ENCODE measurements at regions not wholly inside any gene's neighbourhood (a gene's known extent, or its start where the extent isn't known, plus 50 kb on each side); places are given as distances from the start of the nearest gene placed in this dataset.

DNA sequence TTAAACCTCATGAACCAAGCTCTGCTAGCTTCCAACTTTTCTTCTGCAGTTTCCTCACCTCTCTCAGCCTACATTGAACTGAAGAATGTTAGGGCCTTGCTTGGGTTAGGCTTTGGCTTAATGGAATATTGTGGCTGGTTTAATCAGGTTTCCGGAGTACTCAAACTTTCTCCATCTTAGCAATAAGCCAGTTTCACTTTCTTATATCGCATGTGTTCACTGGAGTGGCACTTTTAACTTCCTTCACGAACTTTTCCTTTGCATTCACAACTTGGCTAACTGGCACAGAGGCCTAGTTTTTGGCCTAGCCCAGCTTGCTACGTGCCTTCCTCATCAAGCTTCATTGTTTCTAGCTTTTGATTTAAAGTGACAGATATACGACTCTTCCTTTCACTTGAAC lies 81.0 kb upstream of the MAST4 start:
- WGBS, 2 experiments (ENCODE audit: insufficient coverage in 2 of 2) = 79 to 96% methylated on average over 2 to 3 of the region's 5 CpGs
- Histone ChIP-seq H3K4me1 (ENCODE audit: control insufficient read depth, insufficient read depth, low read length, poor library complexity, severe bottlenecking) (no peaks in the 10 kb centered on the region), H3K36me3 (ENCODE audit: control insufficient read depth, insufficient read depth, low read length) (no peaks in the 10 kb centered on the region), H3K4me3 (ENCODE audit: extremely low read depth, insufficient read depth, low read length, poor library complexity, severe bottlenecking) (no peak overlapping the region), H3K9me3 (ENCODE audit: control insufficient read depth, low read length) (no peaks in the 10 kb centered on the region), H3K27ac (ENCODE audit: low read depth, low read length, severe bottlenecking) (no peak overlapping the region)

DNA sequence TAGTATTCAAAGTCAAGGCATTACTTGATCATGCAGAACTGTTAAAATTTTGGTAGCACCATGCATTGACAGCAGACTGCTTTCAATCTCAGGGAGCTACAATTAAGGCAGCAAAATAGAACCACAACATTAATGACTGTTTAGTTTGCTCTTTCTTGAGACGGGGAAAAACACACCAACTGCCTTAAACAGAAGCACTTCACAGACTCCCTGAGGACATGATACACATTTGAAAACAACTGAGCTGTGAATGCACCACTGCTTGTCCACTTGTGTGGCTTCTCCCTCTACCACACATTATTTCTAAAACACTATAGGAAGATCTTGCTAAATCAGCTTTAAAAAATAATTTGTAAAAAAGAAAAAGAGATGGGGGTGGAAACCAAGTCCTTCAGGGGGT lies 79.6 kb upstream of the MAST4 start:
- WGBS, 2 experiments (ENCODE audit: insufficient coverage in 2 of 2) = 100% methylated on average over 1 of the region's 1 CpG; no CpG with 5 or more reads in 1 of the 2 experiments
- no peaks in the 10 kb centered on the region for H3K4me1 ChIP-seq (ENCODE audit: control insufficient read depth, insufficient read depth, low read length, poor library complexity, severe bottlenecking)
- no peak overlapping the region for H3K27ac ChIP-seq (ENCODE audit: low read depth, low read length, severe bottlenecking)
- H3K4me3 ChIP-seq (ENCODE audit: extremely low read depth, insufficient read depth, low read length, poor library complexity, severe bottlenecking) = no peak overlapping the region
- peaks cover 6% of the 10 kb centered on the region for H3K9me3 ChIP-seq (ENCODE audit: control insufficient read depth, low read length)
- no peaks in the 10 kb centered on the region for H3K36me3 ChIP-seq (ENCODE audit: control insufficient read depth, insufficient read depth, low read length)

DNA sequence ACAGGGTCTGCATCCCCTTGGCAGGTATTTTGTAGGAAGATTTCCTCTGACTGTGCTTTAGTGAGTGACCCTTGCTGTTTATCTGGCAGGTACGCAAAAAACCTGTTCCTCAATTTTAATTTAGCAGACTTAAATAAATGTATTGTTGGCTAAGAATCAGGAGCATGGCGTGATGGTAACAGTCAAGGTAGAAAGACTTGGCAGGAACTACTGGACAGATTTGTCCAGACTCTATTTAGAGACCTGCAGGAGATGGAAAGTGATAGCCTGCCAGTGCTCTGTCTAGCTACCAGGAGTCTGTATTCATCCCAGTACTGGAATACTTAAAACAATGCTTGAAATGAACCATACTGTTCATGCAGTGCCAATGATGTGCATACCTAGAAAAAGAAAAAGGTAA lies 78.8 kb upstream of the MAST4 start:
- WGBS, 2 experiments (ENCODE audit: insufficient coverage in 2 of 2) = 67% methylated on average over 2 of the region's 2 CpGs; no CpG with 5 or more reads in 1 of the 2 experiments
- H3K9me3 ChIP-seq (ENCODE audit: control insufficient read depth, low read length) = peaks cover 6% of the 10 kb centered on the region
- no peak overlapping the region for H3K4me3 ChIP-seq (ENCODE audit: extremely low read depth, insufficient read depth, low read length, poor library complexity, severe bottlenecking)
- no peak overlapping the region for H3K27ac ChIP-seq (ENCODE audit: low read depth, low read length, severe bottlenecking)
- no peaks in the 10 kb centered on the region for H3K36me3 ChIP-seq (ENCODE audit: control insufficient read depth, insufficient read depth, low read length)
- no peaks in the 10 kb centered on the region for H3K4me1 ChIP-seq (ENCODE audit: control insufficient read depth, insufficient read depth, low read length, poor library complexity, severe bottlenecking)

DNA sequence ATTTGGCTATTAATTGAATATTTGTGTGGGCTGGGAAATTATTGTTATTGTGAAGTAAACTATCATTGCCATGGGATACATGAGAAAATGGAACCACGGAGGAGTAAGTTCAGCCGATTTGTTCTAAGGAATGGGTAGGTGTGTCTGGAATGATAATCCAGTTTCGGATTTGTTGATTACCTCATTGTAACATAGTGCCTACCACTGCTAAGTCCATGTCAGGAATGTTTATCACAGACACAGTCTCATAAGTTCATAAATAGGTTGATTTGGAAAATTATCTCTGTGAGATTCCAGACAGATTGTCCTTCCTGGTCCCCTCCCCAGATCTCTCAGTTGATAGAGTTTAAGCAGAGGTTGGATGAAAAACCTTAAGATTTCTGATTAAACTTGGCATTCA lies 78.1 kb upstream of the MAST4 start:
- Histone ChIP-seq H3K9me3 (ENCODE audit: control insufficient read depth, low read length) (peaks cover 6% of the 10 kb centered on the region), H3K4me3 (ENCODE audit: extremely low read depth, insufficient read depth, low read length, poor library complexity, severe bottlenecking) (no peak overlapping the region), H3K27ac (ENCODE audit: low read depth, low read length, severe bottlenecking) (no peak overlapping the region), H3K36me3 (ENCODE audit: control insufficient read depth, insufficient read depth, low read length) (no peaks in the 10 kb centered on the region), H3K4me1 (ENCODE audit: control insufficient read depth, insufficient read depth, low read length, poor library complexity, severe bottlenecking) (no peaks in the 10 kb centered on the region)
- WGBS, 2 experiments (ENCODE audit: insufficient coverage in 2 of 2) = 95 to 100% methylated on average over 2 of the region's 3 CpGs

DNA sequence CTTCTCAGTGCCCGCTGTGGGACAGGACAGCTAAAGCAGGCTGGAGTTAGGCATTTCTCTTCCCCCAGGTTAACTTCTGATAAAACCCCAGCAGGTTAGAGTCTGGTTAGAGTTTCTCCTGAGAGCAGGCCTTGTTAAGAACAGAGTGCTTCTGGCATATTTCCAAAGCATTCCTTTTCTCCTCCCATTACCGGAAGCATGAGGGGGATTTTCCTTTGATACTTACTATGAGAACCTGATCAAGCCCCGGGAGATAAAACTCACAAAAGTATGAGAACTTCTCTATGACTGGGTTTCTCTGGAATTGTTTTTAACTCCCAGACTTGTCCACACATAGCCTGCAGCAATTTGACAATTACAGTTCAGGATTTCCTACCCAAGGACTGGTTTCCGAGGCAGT lies 77.4 kb upstream of the MAST4 start:
- Histone ChIP-seq H3K4me1 (ENCODE audit: control insufficient read depth, insufficient read depth, low read length, poor library complexity, severe bottlenecking) (no peaks in the 10 kb centered on the region), H3K27ac (ENCODE audit: low read depth, low read length, severe bottlenecking) (no peak overlapping the region), H3K36me3 (ENCODE audit: control insufficient read depth, insufficient read depth, low read length) (no peaks in the 10 kb centered on the region), H3K9me3 (ENCODE audit: control insufficient read depth, low read length) (peaks cover 6% of the 10 kb centered on the region), H3K4me3 (ENCODE audit: extremely low read depth, insufficient read depth, low read length, poor library complexity, severe bottlenecking) (no peak overlapping the region)
- WGBS, 2 experiments (ENCODE audit: insufficient coverage in 2 of 2) = 90 to 100% methylated on average over 1 to 2 of the region's 4 CpGs

DNA sequence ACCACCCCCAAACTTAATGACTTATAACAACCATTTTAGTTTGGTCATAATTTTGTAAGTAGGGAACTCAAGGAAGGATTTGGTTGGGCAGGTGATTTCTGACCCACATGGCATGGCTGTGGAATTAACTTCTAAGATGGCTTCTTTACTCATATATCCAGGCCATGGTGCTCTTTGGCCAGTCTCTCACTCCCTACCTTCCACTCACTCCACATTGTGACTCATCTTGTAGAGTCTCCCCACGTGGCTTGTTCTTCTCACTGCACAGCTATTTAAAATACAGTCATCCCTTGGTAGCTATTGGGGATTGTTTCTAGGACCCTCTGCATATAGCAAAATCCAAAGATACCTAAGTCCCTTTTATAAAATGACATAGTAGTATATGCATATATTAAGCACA lies 76.6 kb upstream of the MAST4 start:
- Histone ChIP-seq H3K27ac (ENCODE audit: low read depth, low read length, severe bottlenecking) (no peak overlapping the region), H3K36me3 (ENCODE audit: control insufficient read depth, insufficient read depth, low read length) (no peaks in the 10 kb centered on the region), H3K4me1 (ENCODE audit: control insufficient read depth, insufficient read depth, low read length, poor library complexity, severe bottlenecking) (no peaks in the 10 kb centered on the region), H3K9me3 (ENCODE audit: control insufficient read depth, low read length) (peaks cover 6% of the 10 kb centered on the region), H3K4me3 (ENCODE audit: extremely low read depth, insufficient read depth, low read length, poor library complexity, severe bottlenecking) (no peak overlapping the region)
- WGBS, 2 experiments (ENCODE audit: insufficient coverage in 2 of 2) = no CpG with 5 or more reads among the region's 1 CpG

DNA sequence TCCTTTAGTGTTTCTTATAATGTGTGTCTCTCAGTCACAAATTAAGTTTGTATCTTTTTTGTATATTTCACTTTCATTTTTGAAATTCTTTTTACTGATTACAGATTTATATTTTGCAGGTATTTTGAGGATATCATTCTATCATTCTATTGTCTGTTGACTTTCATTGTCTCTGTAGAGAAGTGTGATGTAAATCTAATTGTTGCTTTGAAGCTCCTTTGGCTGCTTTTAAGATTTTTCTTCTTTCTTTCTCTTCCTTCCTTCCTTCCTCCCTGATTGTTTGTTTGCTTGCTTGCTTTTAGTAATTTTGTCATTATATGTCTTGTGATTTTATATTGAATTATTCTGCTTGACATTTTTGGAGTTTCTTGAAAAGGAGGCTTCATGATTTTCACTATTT lies 75.3 kb upstream of the MAST4 start:
- peaks cover 6% of the 10 kb centered on the region for H3K9me3 ChIP-seq (ENCODE audit: control insufficient read depth, low read length)
- no peak overlapping the region for H3K27ac ChIP-seq (ENCODE audit: low read depth, low read length, severe bottlenecking)
- H3K4me1 ChIP-seq (ENCODE audit: control insufficient read depth, insufficient read depth, low read length, poor library complexity, severe bottlenecking) = no peaks in the 10 kb centered on the region
- H3K36me3 ChIP-seq (ENCODE audit: control insufficient read depth, insufficient read depth, low read length) = no peaks in the 10 kb centered on the region
- no peak overlapping the region for H3K4me3 ChIP-seq (ENCODE audit: extremely low read depth, insufficient read depth, low read length, poor library complexity, severe bottlenecking)

DNA sequence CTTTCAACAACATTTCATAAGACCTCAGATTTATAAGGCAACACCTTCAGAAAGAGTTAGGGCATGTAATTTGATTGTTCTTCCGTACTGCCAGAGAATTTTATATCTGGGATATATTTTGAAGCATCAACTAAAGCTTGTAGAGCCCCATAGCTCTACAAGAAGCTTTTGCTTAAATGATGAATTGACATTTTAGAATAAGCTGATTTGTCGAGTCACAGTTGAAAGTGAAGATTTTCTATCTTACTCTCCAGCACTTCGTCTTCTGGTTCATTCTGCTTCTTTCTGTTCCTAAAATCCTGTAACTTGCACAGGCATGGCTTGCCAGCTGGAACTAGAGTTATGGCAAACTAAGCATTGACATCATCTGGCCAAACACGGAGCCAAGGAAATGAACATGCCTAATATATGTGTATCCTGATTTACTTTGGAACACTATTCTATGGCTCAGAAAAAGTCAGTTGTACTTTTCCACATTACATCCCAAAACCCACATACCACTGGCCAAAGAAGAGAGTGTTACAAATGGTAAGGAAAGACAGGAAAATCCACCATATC lies 68.6 kb upstream of the MAST4 start:
- Histone ChIP-seq H3K4me1 (ENCODE audit: control insufficient read depth, insufficient read depth, low read length, poor library complexity, severe bottlenecking) (no peaks in the 10 kb centered on the region), H3K36me3 (ENCODE audit: control insufficient read depth, insufficient read depth, low read length) (no peaks in the 10 kb centered on the region), H3K9me3 (ENCODE audit: control insufficient read depth, low read length) (no peaks in the 10 kb centered on the region), H3K4me3 (ENCODE audit: extremely low read depth, insufficient read depth, low read length, poor library complexity, severe bottlenecking) (no peak overlapping the region), H3K27ac (ENCODE audit: low read depth, low read length, severe bottlenecking) (no peak overlapping the region)
- WGBS, 2 experiments (ENCODE audit: insufficient coverage in 2 of 2) = 95 to 100% methylated on average over 1 to 2 of the region's 4 CpGs

DNA sequence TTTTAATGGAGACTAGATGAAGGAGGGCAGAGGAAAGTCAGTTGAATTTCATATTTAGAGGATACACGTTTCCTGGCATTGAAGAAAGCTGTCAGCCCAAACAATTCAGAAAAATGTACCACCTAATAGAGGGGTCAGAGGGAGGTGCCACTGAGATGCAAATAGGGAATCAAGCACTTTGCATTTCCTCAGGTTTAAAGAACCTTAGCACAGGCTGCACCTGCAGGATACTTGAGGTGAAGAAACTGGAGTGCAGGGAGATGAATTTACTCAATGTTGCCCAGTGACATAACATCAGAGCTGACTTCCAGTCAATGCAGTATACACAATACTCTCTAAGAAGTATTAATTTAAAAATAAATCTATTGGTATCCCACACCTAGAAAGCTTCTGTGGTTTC lies 67.0 kb upstream of the MAST4 start:
- H3K9me3 ChIP-seq (ENCODE audit: control insufficient read depth, low read length) = no peaks in the 10 kb centered on the region
- H3K4me1 ChIP-seq (ENCODE audit: control insufficient read depth, insufficient read depth, low read length, poor library complexity, severe bottlenecking) = no peaks in the 10 kb centered on the region
- WGBS, 2 experiments (ENCODE audit: insufficient coverage in 2 of 2) = 60% methylated on average over 1 of the region's 1 CpG; no CpG with 5 or more reads in 1 of the 2 experiments
- H3K27ac ChIP-seq (ENCODE audit: low read depth, low read length, severe bottlenecking) = no peak overlapping the region
- no peaks in the 10 kb centered on the region for H3K36me3 ChIP-seq (ENCODE audit: control insufficient read depth, insufficient read depth, low read length)
- no peak overlapping the region for H3K4me3 ChIP-seq (ENCODE audit: extremely low read depth, insufficient read depth, low read length, poor library complexity, severe bottlenecking)

DNA sequence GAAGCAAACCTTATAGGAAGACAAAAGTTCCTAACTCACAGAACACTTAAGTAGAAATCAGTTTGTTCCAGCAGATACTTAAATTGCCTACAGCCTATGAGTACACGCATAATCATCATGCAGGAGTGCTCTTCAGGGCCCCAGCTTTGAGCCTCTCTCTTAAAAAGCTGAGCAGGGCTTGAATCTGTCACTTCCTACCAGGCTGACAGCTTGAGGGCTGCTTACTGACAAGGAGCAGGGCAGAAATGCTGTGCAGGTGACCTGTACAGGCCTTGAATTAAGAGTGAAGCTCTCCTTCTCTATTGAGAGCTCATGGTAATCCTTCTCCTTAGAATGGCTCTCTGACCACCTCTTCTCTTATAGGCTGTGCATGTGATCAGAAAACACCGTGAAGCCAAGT lies 66.5 kb upstream of the MAST4 start:
- no peak overlapping the region for H3K27ac ChIP-seq (ENCODE audit: low read depth, low read length, severe bottlenecking)
- 60 to 80% methylated on average over 1 of the region's 2 CpGs for WGBS, 2 experiments (ENCODE audit: insufficient coverage in 2 of 2)
- H3K4me3 ChIP-seq (ENCODE audit: extremely low read depth, insufficient read depth, low read length, poor library complexity, severe bottlenecking) = no peak overlapping the region
- H3K9me3 ChIP-seq (ENCODE audit: control insufficient read depth, low read length) = no peaks in the 10 kb centered on the region
- no peaks in the 10 kb centered on the region for H3K4me1 ChIP-seq (ENCODE audit: control insufficient read depth, insufficient read depth, low read length, poor library complexity, severe bottlenecking)
- H3K36me3 ChIP-seq (ENCODE audit: control insufficient read depth, insufficient read depth, low read length) = no peaks in the 10 kb centered on the region

DNA sequence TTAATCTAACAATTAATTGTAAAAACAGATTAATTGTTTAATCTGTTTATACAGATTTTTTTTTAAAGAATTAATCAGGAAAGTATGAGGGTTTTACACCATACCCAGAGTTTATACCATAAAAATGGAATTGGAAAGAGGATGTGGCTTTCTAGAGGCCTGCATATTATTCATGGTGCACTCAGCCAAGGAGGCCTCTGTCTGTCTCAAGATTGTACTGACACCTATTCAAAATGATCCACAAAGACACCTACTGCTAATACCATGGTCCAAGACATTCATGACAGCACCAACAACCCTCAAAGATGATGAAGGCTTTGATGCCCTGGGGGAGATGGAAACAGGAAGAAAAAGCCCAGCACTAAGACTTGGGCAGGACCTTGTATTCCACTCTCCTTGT lies 58.1 kb upstream of the MAST4 start:
- Histone ChIP-seq H3K27ac (ENCODE audit: low read depth, low read length, severe bottlenecking) (no peak overlapping the region), H3K4me3 (ENCODE audit: extremely low read depth, insufficient read depth, low read length, poor library complexity, severe bottlenecking) (no peak overlapping the region), H3K4me1 (ENCODE audit: control insufficient read depth, insufficient read depth, low read length, poor library complexity, severe bottlenecking) (no peaks in the 10 kb centered on the region)

More for the DNA sequence above, 58.1 kb upstream of the MAST4 start:
- H3K36me3 ChIP-seq (ENCODE audit: control insufficient read depth, insufficient read depth, low read length) = no peaks in the 10 kb centered on the region
- no peaks in the 10 kb centered on the region for H3K9me3 ChIP-seq (ENCODE audit: control insufficient read depth, low read length)
